Activated naive CD4-positive, alpha-beta T cell treated with anti-CD3 and anti-CD28 coated beads, Interleukin-2, amount 10 ng/mL, durations not matched to agents 7 days and 5 days (primary cell): ENCODE measurements at regions not wholly inside any gene's neighbourhood (a gene's known extent, or its start where the extent isn't known, plus 50 kb on each side); places are given as distances from the start of the nearest gene placed in this dataset.
"Not testable (repeated sequence)": the region's sequence is repeated elsewhere in the genome, so short reads cannot be mapped to it uniquely, and the experiment has no call there.

ENCODE experiments used
- CTCF ChIA-PET: fragments of 350-600 bp; sonication (Branson Sonifier 250); formaldehyde crosslinking; loops from one replicate; lab custom pipeline; 2021; ENCODE audit warnings: antibody characterized with exemption; lab: Charles Lee
- DNase-seq: peaks from one replicate; pipeline ENCODE4 v3.0.0-alpha.2; 2020
- H3K27ac Mint-ChIP-seq: one replicate; pipeline ENCODE4 v1.8.0; 2021; ENCODE audit warnings: mild to moderate bottlenecking, moderate library complexity, mixed read lengths
- H3K27me3 Mint-ChIP-seq: one replicate; pipeline ENCODE4 v1.8.0; 2021; ENCODE audit warnings: mild to moderate bottlenecking, mixed read lengths
- H3K36me3 Mint-ChIP-seq: one replicate; pipeline ENCODE4 v1.8.0; 2021; ENCODE audit warnings: mixed read lengths
- H3K4me1 Mint-ChIP-seq: one replicate; pipeline ENCODE4 v1.8.0; 2021; ENCODE audit warnings: mixed read lengths
- H3K4me3 Mint-ChIP-seq: one replicate; pipeline ENCODE4 v1.8.0; 2021; ENCODE audit warnings: mild to moderate bottlenecking, moderate library complexity, mixed read lengths
- H3K9me3 Mint-ChIP-seq: one replicate; pipeline ENCODE4 v1.8.0; 2021; ENCODE audit warnings: mixed read lengths

DNA sequence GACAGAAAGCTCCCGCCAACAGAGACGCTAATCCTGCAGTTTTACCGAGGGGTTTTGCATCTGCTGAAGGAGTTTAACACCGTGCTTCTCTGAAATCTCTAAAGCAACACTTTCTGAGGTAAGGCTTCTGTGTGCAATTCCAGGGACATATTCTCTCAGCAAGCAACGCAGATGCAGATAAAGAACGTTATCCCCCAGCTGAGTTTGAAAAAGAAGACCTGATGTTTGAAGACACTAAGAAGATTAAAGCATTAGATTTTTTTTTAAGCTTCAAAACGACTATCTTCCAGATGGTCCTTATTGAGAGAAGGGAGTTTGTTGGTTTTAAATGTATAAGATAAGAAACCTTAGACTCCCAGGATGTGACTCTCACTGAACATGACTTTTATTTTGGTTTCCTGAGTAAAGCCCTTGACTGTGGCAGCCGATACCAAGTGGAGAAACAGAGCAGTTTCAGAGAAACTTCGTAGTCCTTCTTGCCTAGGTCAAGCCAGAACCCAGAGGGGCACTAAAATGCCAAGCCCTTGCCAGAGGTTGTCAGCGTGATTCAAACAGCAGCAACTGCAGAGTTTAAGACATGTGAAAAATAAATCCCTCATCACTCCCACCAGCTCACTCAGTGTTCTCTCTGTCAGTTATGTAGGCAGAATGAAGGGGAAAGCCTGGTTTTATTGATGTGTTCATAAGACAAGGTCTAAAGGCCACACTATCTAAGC, 353.3 kb upstream of the CNR1 start:
- no peak overlapping the region for H3K27ac Mint-ChIP-seq
- CTCF ChIA-PET, result no interaction called here
- H3K36me3 Mint-ChIP-seq, result no peaks in the 10 kb centered on the region
- no peak overlapping the region for H3K4me3 Mint-ChIP-seq
- H3K9me3 Mint-ChIP-seq, result no peaks in the 10 kb centered on the region
- H3K4me1 Mint-ChIP-seq, result no peaks in the 10 kb centered on the region
- H3K27me3 Mint-ChIP-seq, result no peaks in the 10 kb centered on the region
- no peak for DNase-seq

DNA sequence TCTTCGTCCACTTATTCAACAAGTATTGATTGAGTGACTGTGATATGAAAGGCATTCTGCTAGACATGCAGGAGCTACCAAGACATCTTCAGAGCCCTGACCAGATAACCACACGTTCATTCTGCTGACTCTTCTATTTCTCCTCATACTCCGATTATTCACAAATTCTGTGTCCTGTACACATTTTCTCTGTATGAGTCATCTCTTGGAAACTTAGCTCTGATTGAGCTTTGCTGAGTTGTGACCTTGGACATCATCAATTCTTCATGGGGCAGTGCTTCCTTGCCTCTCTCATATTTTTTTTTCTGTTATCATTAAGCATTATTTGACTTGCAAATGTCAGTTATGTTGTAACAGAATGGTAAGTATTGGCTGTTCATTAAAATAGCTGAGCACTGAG, 351.6 kb upstream of the CNR1 start:
- H3K4me1 Mint-ChIP-seq, result no peaks in the 10 kb centered on the region
- CTCF ChIA-PET, result no interaction called here
- H3K9me3 Mint-ChIP-seq, result no peaks in the 10 kb centered on the region
- no peak overlapping the region for H3K27ac Mint-ChIP-seq
- H3K4me3 Mint-ChIP-seq, result no peak overlapping the region
- no peak for DNase-seq
- no peaks in the 10 kb centered on the region for H3K27me3 Mint-ChIP-seq
- H3K36me3 Mint-ChIP-seq, result no peaks in the 10 kb centered on the region

DNA sequence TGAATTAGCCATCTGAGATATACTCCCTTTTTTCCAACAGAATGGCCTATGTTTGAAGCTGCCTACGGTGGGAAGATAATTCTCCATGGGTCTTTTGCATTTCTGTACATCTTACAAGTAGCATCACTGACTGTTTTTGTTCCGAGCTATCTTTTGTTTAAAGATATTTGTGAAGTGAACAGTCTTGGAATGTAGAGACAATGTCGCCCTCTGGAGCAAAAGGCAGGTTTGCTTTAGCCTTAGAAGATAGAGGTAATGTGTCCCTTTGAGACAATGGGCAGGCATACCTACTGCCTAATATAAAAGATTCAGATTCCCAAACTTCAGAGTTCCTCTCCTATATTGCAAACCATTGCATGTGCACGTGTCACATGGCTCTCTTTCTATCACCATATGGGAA, 347.8 kb upstream of the CNR1 start:
- CTCF ChIA-PET, result no interaction called here
- Mint-ChIP-seq H3K27ac (no peak overlapping the region), H3K4me3 (no peak overlapping the region), H3K9me3 (no peaks in the 10 kb centered on the region), H3K27me3 (no peaks in the 10 kb centered on the region), H3K36me3 (no peaks in the 10 kb centered on the region), H3K4me1 (no peaks in the 10 kb centered on the region)
- DNase-seq, result no peak

DNA sequence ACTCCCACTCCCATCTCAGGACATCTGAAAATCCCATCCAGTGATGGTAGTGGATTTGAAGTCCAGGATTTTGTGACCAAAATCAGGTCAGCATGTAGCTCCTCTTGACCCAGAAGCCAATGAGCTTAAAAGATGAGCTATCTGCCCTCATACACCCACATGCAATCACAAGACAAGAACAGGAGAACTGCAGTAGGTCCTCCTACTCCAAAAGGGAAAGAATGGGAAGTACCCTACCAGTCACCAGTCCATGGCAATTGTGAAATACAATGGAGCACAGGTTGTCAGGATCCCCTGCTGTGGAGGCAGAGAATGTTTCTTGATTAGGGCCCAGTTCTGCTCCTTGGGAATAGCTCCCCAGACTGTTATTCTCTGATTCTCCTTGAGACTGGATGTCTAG, 347.3 kb upstream of the CNR1 start:
- H3K4me1 Mint-ChIP-seq, result no peaks in the 10 kb centered on the region
- H3K9me3 Mint-ChIP-seq, result no peaks in the 10 kb centered on the region
- DNase-seq, result no peak
- no peaks in the 10 kb centered on the region for H3K27me3 Mint-ChIP-seq
- H3K4me3 Mint-ChIP-seq, result no peak overlapping the region
- H3K36me3 Mint-ChIP-seq, result no peaks in the 10 kb centered on the region
- CTCF ChIA-PET, result no interaction called here
- no peak overlapping the region for H3K27ac Mint-ChIP-seq

DNA sequence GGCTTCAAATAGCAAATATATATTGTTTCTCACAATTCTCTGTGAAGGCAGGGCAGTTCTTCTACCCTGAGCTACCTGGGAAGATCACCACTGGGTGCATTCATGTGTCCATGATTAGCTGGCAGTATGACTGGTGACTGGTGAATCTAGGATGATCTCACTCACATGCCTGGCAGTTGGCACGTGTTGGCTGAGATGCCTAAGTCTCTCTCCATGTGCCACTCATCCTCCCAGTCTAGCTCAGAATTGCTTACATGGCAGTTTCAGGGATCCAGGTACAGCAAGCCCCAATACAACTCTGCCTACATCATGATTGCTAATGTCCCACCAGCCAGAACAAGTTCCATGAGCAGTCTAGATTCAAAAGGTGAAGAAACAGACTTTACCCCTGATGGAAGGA, 346.8 kb upstream of the CNR1 start:
- no peaks in the 10 kb centered on the region for H3K4me1 Mint-ChIP-seq
- no peaks in the 10 kb centered on the region for H3K27me3 Mint-ChIP-seq
- H3K9me3 Mint-ChIP-seq, result no peaks in the 10 kb centered on the region

DNA sequence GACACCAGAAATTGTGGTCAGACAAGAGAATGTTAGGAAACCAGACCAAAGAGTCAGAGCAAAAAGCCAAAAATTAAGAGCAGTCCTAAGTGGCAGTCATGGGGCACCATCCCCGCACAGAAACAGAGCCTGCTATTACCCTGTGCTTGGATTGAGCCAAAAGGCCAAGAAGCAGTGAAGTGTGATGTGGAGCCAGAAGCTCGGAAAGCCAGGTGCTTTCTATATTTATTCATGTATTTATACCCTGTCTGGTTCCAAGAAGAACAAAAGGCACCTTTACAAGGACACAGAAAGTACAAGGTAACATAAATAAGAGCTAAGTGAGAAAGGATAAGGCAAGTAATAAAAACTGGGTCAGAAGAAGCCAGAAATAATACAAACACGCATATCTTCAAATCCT, 336.2 kb upstream of the CNR1 start:
- no peak overlapping the region for H3K27ac Mint-ChIP-seq
- H3K4me1 Mint-ChIP-seq, result no peaks in the 10 kb centered on the region
- no peaks in the 10 kb centered on the region for H3K36me3 Mint-ChIP-seq
- DNase-seq, result no peak
- peaks cover 1% of the 10 kb centered on the region for H3K9me3 Mint-ChIP-seq
- H3K4me3 Mint-ChIP-seq, result no peak overlapping the region
- no peaks in the 10 kb centered on the region for H3K27me3 Mint-ChIP-seq
- CTCF ChIA-PET, result no interaction called here

More for the DNA sequence above, 346.8 kb upstream of the CNR1 start:
- Mint-ChIP-seq H3K27ac (no peak overlapping the region), H3K36me3 (no peaks in the 10 kb centered on the region), H3K4me3 (no peak overlapping the region)
- CTCF ChIA-PET, result no interaction called here
- no peak for DNase-seq

DNA sequence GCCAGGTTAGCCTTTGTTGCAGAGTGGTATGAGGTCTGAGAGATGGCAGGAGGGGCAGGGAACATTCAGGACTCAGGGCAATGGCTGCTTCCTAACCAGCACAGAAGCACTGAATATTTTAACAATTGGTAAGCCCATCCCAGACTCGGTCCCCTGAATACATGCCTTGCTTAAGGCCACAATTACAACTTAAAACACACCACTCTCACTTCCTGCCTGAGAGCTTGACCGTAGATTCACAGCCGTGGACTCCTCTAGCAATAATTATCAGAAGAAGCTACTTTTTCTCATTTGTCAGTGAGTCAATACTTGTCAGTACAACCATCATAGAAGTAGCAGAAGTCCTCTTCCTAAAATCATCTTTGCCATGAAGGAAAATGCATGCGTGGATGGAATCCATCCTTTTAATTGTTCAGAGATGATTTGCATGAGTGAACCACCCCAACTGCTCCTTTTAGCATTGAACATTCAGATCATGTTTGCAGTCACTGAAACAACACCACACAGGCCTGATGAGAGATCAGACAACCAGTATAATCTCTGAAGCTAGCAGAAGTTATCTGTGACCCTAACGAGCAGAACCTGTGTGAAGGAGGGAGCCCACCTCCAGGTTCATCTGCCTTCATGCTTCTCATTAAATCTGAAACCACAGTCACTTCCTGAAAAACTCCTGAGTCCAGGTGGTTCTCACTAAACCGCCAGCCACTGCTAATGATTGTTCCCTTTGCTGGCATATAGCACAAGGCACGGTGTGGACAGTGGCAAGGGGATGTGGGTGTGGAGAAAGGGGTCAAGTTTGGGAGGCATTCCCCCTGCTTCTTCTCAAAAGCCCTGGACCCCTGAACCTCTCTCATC, 333.9 kb upstream of the CNR1 start:
- Mint-ChIP-seq H3K27me3 (no peaks in the 10 kb centered on the region), H3K4me3 (no peak overlapping the region), H3K27ac (no peak overlapping the region), H3K36me3 (no peaks in the 10 kb centered on the region), H3K4me1 (no peaks in the 10 kb centered on the region), H3K9me3 (no peaks in the 10 kb centered on the region)
- DNase-seq, result no peak
- CTCF ChIA-PET, result no interaction called here

DNA sequence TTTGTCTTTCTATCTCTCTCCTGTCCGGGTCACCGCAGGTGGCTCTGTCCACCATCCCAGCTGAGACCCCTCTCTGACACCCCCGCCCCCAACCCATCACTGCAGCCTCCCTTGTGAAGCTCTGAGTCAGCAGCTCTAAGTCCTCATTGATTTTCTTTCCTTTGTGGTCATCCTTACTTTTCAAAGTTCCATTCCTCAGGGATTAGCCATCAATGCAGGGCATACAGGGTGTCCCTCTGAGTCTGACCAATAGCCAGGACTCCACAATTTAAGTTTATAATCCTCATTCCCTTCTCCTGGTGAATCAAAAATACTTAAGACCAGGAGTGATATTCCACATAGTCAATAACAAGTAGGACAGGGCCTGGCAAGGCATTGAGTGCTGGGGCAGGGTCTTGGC, 333.3 kb upstream of the CNR1 start:
- H3K9me3 Mint-ChIP-seq, result no peaks in the 10 kb centered on the region
- H3K4me3 Mint-ChIP-seq, result no peak overlapping the region
- H3K36me3 Mint-ChIP-seq, result no peaks in the 10 kb centered on the region
- no peaks in the 10 kb centered on the region for H3K4me1 Mint-ChIP-seq
- no peak for DNase-seq
- H3K27ac Mint-ChIP-seq, result no peak overlapping the region
- CTCF ChIA-PET, result no interaction called here
- H3K27me3 Mint-ChIP-seq, result no peaks in the 10 kb centered on the region

DNA sequence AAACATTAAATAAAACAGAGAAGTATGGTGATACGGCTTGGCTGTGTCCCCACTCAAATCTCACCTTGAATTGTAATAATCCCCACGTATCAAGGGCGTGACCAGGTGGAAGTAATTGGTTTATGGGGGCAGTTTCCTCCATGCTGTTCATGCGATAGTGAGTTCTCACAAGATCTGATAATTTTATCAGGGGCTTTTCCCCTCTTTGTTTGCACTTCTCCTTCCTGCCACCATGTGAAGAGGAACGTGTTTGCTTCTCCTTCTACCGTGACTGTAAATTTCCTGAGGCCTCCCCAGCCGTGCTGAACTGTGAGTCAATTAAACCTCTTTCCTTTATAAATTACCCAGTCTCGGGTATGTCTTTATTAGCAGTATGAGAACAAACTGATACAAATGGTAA, 331.3 kb upstream of the CNR1 start:
- H3K27ac Mint-ChIP-seq, H3K4me3 Mint-ChIP-seq, H3K9me3 Mint-ChIP-seq, H3K36me3 Mint-ChIP-seq, DNase-seq, H3K4me1 Mint-ChIP-seq, CTCF ChIA-PET, H3K27me3 Mint-ChIP-seq: not testable (repeated sequence)

DNA sequence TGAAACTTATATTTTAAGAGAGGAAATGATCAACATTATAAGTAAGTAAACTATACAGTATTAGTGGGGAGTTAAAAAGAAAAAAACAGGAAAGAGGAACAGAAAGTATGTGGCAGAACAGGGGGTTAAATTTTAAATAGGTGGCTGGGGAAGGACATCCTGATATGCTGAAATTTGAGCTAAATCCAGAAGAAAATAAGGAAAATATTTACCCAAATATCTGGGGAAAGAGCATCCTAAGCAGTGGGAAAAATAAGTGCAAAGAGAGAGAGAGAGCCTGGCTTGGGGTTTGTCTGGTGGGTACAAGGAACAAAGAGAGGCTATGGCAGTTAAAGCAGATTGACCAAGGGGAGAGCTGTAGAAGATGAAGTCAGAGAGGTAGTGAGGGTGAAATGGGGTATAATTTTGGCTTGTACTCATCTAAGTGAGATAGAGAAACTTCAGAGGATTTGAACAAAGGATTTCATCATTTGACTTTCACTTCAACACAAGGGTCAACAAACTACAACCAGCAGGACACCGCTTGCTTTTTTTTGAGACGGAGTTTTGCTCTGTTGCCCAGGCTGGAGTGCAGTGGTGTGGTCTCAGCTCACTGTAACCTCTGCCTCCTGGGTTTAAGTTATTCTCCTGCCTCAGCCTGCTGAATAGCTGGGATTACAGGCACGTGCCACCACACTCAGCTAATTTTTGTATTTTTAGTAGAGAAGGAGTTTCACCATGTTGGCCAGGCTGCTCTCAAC, 328.4 kb upstream of the CNR1 start:
- CTCF ChIA-PET, result no interaction called here
- DNase-seq, result no peak
- Mint-ChIP-seq H3K36me3 (no peaks in the 10 kb centered on the region), H3K27me3 (no peaks in the 10 kb centered on the region), H3K4me1 (no peaks in the 10 kb centered on the region), H3K9me3 (no peaks in the 10 kb centered on the region), H3K4me3 (no peak overlapping the region), H3K27ac (no peak overlapping the region)

DNA sequence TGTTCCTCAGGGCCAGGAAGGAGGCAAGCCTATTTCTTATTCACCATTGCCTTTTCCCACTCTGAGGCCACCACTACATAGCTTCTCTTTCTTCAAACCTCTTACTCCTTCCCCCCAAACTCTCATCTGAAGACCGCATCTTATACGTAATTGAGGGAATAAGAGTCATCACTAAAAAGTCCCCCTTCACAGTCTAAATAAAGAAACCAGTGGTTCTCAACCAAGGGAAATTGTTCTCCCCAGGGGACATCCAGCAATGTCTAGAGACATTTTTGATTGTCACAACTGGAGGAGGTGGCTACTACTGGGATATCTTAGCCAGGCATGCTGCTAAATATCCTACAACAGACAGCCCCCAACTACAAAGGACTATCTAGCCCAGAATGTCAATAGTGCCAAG, 327.6 kb upstream of the CNR1 start:
- Mint-ChIP-seq H3K27ac (no peak overlapping the region), H3K4me1 (no peaks in the 10 kb centered on the region), H3K9me3 (no peaks in the 10 kb centered on the region), H3K36me3 (no peaks in the 10 kb centered on the region), H3K27me3 (no peaks in the 10 kb centered on the region), H3K4me3 (no peak overlapping the region)
- CTCF ChIA-PET, result interaction anchor here (1.3 to 1.7 kb wide), 2 partner anchors 378 to 565 kb away, joined by 4 to 6 read pairs; no protein-coding TSS in a partner anchor
- no peak for DNase-seq

DNA sequence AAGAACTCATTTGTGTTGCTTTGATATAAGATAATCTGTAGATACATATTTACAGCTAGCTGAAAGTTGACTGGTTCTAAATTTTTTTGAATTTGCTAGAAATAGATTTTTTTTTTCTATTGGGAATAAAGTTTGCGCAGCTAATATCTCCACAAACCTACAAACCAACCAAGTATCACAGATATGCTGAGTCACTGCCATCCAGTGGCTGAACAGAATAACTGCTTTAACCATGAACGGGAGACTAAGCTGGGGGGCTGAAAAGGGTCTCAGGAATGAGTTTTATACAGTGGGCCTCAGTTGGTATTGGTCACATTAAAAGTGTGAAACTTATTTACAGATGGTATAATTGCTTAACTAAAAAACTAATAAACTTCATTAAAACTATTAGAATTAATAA, 326.7 kb upstream of the CNR1 start:
- Mint-ChIP-seq H3K4me3 (no peak overlapping the region), H3K4me1 (no peaks in the 10 kb centered on the region), H3K27me3 (no peaks in the 10 kb centered on the region), H3K36me3 (no peaks in the 10 kb centered on the region), H3K27ac (no peak overlapping the region), H3K9me3 (no peaks in the 10 kb centered on the region)
- CTCF ChIA-PET, result interaction anchor here (1.3 to 1.7 kb wide), 2 partner anchors 379 to 564 kb away, joined by 4 to 6 read pairs; no protein-coding TSS in a partner anchor
- DNase-seq, result no peak

DNA sequence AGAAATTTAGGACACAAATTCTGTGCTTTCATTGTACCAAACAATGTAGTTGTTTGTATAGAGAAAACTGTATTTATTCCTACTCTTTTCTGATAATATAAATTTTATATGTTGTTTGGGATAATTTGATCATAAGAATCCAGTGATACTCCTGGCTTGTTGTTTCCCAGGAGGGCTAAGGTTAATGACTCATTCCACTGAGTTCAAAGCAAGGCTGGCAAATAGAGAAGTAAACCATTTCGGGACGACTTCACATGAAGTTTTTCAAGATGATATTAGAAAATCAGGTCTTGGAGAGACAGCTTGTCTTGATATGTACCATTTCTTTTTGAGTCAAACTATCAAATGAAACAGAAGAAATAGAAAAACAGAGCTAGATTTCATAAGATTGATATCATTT, 326.1 kb upstream of the CNR1 start:
- Mint-ChIP-seq H3K4me1 (no peaks in the 10 kb centered on the region), H3K36me3 (no peaks in the 10 kb centered on the region), H3K27me3 (no peaks in the 10 kb centered on the region), H3K4me3 (no peak overlapping the region), H3K9me3 (no peaks in the 10 kb centered on the region), H3K27ac (no peak overlapping the region)
- no peak for DNase-seq
- CTCF ChIA-PET, result interaction anchor here (1.3 to 1.7 kb wide), 2 partner anchors 379 to 563 kb away, joined by 4 to 6 read pairs; no protein-coding TSS in a partner anchor

DNA sequence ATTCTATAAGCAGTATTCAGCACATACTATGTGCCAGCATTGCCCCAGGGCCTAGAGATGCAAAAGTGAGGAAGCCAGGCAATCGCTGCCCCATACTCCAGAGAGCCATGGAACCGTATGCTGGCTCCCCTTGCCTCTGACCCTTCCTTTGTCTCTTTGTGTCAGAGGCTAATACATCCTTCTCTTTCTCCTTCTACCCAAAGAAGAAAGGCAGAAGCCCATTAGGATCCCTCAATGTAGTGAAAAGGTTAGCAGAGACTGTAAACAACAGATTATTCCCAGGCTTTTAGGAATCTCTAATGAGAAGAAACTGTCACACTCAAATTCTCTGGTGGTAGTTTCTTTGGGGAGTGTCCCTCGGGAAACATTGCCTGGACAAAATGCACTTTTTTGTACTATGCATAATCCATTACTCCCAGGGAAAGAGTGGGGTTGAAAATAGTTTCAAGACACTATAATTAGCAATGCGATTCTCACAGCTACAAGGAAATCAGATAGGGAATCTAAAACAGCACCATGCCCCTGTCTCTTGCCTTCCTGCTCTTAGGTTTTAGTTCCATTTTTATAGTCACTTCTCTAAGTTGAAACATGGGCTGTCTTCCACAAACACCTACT, 325.2 kb upstream of the CNR1 start:
- CTCF ChIA-PET, result no interaction called here

More for the DNA sequence above, 325.2 kb upstream of the CNR1 start:
- H3K27ac Mint-ChIP-seq, result no peak overlapping the region
- no peak overlapping the region for H3K4me3 Mint-ChIP-seq
- no peaks in the 10 kb centered on the region for H3K9me3 Mint-ChIP-seq
- DNase-seq, result no peak
- no peaks in the 10 kb centered on the region for H3K27me3 Mint-ChIP-seq
- no peaks in the 10 kb centered on the region for H3K4me1 Mint-ChIP-seq
- no peaks in the 10 kb centered on the region for H3K36me3 Mint-ChIP-seq
